NCI-H128 (cell line): ENCODE measurements at regions not wholly inside any gene's neighbourhood (a gene's known extent, or its start where the extent isn't known, plus 50 kb on each side); places are given as distances from the start of the nearest gene placed in this dataset.
"Not testable (repeated sequence)": the region's sequence is repeated elsewhere in the genome, so short reads cannot be mapped to it uniquely, and the experiment has no call there.

ENCODE experiments used
- DNase-seq: peaks from one replicate; lab custom pipeline; 2025; ENCODE audit not compliant: unreplicated experiment; lab: John Stamatoyannopoulos, UW

DNA sequence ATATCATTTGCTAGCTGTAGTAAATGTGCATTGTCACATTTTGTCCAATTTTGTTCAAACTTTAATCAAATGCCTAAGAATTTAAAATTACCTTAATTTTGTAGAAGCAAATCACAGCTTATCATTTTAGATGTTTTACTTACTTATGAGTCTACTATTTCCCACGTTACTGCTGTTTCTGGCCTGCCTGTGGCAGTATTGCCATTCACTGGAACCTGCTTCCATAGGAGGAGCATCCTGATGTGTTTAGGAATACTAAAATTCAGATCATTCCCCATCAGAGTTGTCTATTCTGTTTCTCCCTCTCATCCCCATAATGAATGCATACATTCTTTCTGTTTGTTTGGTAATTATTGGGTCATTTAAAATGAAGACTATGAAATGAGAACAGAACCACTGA lies 119.5 kb upstream of the SNRPN start:
- DNase-seq, result no peak

- no peak for DNase-seq
Observed at GRCh38 chr15:24848050-24848449, 106.7 kb upstream of the SNRPN start.

DNA sequence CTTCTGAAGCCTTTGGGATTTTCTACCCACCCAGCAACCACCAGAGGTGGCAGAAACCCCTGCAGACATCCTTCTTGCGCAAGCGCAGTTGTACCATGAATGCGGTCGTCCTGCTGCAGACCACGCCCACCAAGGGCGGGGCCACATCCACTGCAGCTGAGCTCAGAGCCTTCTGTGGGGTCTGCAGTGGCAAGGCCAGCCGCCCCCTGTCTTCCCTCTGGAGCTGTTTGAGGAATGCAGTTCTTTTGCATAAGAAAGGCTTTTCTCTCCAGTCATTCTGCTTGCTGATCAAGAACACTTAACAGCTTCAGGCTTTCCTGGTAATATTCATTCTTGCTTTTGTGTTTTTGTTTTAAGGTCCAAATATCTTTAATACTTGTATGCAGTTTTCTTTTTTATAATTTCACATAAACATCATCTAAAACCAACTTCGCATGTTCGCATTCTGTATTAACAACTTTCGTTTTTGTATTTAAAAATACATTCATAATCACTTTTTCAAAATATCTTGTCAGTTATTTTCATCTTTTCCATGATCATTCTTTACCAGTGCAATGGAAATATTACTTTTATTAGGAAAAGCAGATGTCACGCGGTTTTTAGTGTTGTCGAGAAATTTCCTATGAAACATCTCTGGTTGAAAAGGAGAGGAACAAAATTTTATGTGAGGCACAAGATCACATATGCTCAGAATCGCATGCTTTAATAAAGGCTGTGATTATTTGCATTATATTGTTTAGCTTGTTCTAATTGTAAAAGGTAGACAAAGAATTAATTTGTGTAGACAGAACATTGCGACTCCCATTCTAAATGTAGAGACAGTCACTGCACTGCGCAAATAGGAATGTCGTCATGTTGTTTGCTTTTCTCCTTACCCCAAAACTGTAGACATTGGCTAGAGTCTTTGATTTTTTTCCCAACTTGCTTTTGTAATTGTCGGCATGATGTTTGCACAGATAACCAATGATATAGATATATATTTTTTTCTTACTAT lies 98.1 kb upstream of the SNRPN start:
- no peak for DNase-seq

GRCh38 chr15:24857763-24858162 lies 97.0 kb upstream of the SNRPN start:
- DNase-seq, result no peak

- not testable (repeated sequence) for DNase-seq
Observed at GRCh38 chr15:24858183-24858582, 96.6 kb upstream of the SNRPN start.

DNA sequence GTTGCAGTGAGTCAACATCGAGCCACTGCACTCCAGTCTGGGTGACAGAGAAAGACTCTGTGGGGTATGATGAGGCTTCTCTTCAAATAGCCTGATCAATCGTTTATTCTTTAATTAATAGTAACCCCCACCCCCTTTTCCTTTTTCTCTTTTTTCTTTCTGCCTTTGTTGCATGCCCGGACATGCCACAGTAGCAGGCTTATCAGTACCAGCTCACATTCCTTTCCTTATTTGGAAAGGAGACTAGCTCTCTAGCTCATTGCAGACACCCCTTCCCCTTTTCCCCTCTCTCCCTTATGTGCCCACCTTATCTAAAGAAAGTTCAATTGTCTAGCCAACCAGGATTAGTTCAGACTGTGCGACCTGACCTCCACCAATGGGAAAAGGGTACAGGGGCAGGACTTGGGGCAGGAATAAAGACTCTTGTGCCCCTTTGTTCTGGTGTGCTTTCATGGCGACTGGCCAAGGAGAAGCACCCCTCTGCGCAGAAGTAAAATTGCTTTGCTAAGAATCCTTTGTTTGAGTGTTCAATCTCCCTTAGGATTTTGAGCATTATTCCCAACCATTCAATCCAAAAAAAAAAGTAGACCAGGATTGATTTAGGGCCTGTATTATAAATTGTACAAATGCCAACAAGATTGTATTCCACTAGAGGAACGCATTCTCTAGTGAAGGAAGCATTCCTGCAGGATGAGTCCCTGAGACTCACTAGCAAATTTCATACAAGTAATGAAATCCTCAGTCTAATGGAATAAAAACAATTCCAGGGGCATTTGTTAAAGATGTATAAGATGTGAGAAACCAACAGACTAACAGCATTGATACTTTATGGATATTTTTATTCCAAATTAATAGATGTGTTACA lies 95.8 kb upstream of the SNRPN start:
- DNase-seq, result no peak

DNA sequence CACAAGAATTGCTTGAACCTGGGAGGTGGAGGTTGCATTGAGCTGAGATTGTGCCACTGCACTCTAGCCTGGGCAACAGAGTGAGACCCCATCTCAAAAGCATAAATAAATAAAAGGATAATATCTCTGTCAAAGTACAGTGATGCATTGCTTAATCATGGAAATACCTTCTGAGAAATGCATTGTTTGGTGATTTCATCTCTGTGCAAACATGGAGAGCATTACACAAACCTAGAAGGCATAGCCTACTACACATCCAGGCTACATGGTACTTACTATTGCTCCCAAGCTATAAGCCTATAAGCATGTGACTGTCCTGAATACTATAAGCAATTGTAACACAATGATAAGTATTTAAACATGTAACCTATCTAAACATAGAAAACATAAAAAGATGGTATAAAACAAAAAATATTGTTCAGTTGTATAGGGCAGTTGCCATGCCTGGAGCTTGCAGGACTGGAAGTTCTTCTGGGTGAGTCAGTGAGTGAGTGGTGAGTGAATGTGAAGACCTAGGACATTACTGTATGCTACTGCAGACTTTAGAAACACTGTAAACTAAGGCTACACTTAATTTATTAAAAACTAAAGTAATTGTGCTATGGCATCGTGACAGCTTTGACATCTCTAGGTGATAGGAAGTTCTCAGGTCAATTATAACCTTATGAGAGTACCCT lies 93.6 kb upstream of the SNRPN start:
- DNase-seq, result no peak

DNA sequence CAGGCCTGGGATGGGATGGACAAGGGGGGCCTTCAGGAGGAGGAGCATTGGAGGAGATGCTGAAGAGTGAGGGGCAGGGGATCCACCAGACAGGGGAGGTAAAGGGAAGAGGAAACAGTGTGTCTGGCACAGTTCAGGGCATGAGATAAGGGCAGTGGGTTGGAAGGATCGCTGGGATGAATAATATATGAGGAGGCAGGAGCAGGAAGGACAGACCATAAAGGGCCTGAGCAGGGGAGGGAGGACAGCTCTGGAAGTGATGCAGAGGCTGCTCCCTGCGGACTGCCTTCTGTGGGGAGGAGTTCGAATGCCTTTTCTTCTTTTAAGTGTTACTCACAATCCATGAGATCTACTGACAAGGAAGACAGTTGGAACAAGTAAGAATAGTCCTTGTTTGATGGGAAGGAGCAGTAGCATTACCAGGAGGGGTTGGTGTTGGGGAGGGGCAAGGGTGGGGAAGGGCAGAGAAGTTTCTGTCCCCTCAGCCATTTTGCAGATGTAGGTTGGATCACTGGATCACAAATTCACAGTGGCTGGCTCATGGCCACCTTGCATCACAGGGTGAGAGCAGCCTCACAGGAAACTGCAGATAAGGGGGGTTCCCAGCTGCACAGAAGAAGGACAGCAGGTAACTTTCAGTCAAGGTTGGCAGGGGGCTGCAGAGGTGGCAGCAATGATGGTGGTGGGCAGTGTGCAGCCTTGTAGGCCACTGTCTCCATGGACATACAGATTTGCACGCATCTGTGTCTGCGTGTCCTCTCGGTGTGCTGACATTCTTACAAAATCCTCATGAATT lies 91.9 kb upstream of the SNRPN start:
- no peak for DNase-seq

DNA sequence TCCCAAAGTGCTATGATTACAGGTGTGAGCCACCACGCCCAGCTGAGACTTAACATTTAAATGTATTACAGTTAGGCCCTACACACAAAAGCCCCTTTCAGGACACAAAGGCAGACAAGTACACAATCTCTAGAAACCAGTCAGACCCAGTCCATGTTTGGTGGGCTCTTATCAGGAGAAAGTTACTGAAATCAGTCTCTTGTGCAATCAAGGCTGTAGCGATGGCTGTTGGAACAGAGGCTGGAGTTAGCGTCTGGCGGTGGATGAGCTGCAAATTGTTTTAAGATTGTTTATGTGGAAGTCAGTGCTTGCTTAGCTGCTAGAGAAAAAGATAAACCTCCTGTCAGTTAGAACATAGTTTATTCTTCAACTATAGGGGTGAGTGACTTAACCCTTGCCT lies 89.5 kb upstream of the SNRPN start:
- DNase-seq, result no peak

GRCh38 chr15:24877174-24877573 lies 77.6 kb upstream of the SNRPN start:
- no peak for DNase-seq

DNA sequence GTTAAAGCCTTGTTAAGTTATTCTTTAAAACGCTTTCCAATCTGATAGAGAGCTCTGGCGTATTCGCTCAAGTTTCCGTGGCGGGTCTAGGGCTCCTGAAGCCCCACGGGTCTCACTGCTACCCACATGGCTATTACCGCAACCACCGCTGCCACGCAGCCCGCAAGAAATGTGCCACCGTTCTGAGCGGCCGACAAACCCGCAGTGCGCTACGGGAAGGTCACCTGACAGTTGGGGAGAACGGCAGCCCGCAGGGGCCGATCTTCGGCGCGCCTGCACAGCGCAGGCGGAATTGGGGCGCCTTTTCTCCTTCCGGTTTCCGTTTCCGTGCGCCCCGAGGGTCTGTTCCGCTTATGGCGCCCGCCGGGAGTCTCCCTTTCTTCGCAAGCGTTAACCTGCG lies 76.6 kb upstream of the SNRPN start:
- no peak for DNase-seq

DNA sequence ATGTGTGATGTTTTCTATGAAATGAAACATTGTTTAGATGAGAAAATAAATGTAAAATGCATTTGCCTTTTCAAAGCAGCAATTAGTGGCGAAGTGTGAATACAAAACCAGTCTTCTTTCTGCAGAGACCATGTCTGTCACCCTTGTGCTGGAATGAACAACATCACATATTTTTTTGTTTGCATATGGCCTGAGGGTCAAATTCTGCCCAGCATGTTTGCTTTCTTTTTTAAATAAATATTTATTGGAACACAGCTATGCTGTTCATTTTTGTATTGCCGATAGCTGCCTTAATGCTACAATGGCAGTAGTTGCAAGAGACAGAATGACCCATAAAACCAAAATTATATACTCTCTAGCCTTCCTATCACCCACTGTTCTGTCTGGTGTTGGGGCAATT lies 75.3 kb upstream of the SNRPN start:
- no peak for DNase-seq

- no peak for DNase-seq
Observed at GRCh38 chr15:24880663-24881062, 74.1 kb upstream of the SNRPN start.

DNA sequence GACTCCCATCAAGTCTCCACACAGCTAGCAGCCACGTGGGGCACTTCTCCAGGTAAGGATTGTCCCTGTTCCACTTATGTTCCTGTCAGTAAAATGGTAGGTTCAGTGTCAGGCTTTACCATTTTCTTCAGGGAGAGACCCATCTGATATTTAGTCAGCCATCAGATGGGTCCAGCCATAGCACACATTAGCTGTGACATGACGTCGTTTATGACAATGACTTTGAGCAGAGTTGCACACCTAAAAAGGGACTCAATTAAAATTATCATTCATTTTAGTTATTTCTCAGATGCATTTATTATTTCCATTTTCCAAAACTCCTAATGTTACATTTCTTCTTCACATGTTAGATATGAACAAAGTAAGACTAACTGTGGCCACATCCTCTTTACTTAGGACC lies 68.2 kb upstream of the SNRPN start:
- no peak for DNase-seq

GRCh38 chr15:24898715-24899272 lies 56.0 kb upstream of the SNRPN start:
- DNase-seq, result no peak

- DNase-seq, result no peak
Observed at GRCh38 chr15:24899367-24899766, 55.4 kb upstream of the SNRPN start.

- DNase-seq, result no peak
Observed at GRCh38 chr15:24899795-24900194, 55.0 kb upstream of the SNRPN start.

DNA sequence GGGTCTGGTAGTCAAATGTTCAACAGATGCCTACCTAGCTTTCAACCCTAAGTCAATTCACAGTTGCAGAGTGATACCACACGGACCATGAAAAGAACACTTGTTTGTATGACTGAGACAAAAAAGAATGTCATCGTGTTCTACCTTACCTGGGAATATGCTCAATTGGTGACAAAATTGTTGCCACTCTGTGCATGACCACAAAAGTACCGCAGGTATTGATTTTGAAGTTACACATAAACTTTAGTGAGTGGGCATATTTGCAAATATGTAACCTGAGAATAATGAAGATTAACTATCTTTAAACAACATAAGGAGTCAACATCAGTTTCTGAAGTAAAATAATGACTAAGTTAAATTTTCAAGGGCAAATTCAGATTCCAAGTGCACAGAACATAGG lies 53.4 kb upstream of the SNRPN start:
- DNase-seq, result no peak
